SK-N-SH (cell line): ENCODE measurements at regions not wholly inside any gene's neighbourhood (a gene's known extent, or its start where the extent isn't known, plus 50 kb on each side); places are given as distances from the start of the nearest gene placed in this dataset.

ENCODE experiments used
- CTCF ChIA-PET: fragments of 300-600, 350-600 bp; formaldehyde crosslinking; extraction: SDS; loops from one replicate; lab custom pipeline; 2021; lab: Yijun Ruan, JAX
- POLR2A ChIA-PET: fragments of 350-600 bp; sonication (Branson Sonifier 250); formaldehyde crosslinking; extraction: SDS; loops from one replicate; lab custom pipeline; 2020; ENCODE audit warnings: antibody characterized with exemption, inconsistent platforms; lab: Yijun Ruan, JAX
- DNase-seq: peaks from one replicate; pipeline ENCODE4 v3.0.0; 2012
- H2AFZ ChIP-seq: fragments of 200-600 bp; sonication (generic); 2 replicates; pipeline ENCODE4 v1.8.1; 2016; ENCODE audit warnings: antibody characterized with exemption, mild to moderate bottlenecking, low read depth
- H3F3A ChIP-seq: fragments of 200-600 bp; sonication (generic); replicated peaks from 2 replicates; pipeline ENCODE3; 2016; ENCODE audit warnings: antibody characterized with exemption, mild to moderate bottlenecking; ENCODE audit not compliant: insufficient read depth
- H3K27ac ChIP-seq, 2 experiments: fragments of 200-500 bp in 1 of 2; fragments of 200-600 bp in 1 of 2; sonication (Bioruptor generic) in 1 of 2; sonication (generic), shearing (Covaris generic) in 1 of 2; 2 replicates each; pipeline versions ENCODE4 v1.5.1 to v1.6.1; 2014 to 2016; ENCODE audit warnings: low read depth in 2 of 2, inconsistent platforms in 1 of 2, low read length in 1 of 2, mild to moderate bottlenecking in 1 of 2, mixed read lengths in 1 of 2
- H3K27me3 ChIP-seq: fragments of 200-600 bp; sonication (generic), shearing (Covaris generic); 2 replicates; pipeline ENCODE4 v1.6.1; 2016; ENCODE audit warnings: mixed run types; ENCODE audit not compliant: insufficient read depth
- H3K36me3 ChIP-seq, 2 experiments: fragments of 200-500 bp in 1 of 2; fragments of 200-600 bp in 1 of 2; sonication (Bioruptor generic) in 1 of 2; sonication (generic) in 1 of 2; replicated peaks in 1 of 2; 2 replicates each; pipeline versions ENCODE3 to v1.5.1; 2014 to 2016; ENCODE audit warnings: low read length in 1 of 2, mild to moderate bottlenecking in 1 of 2; ENCODE audit not compliant: insufficient read depth in 2 of 2, control insufficient read depth in 1 of 2
- H3K4me1 ChIP-seq, 2 experiments: fragments of 200-500 bp in 1 of 2; fragments of 200-600 bp in 1 of 2; sonication (Bioruptor generic) in 1 of 2; sonication (generic), shearing (Covaris generic) in 1 of 2; 2 replicates each; pipeline versions ENCODE4 v1.5.1 to v1.6.1; 2014 to 2016; ENCODE audit warnings: low read depth in 1 of 2, low read length in 1 of 2, mixed run types in 1 of 2; ENCODE audit not compliant: insufficient read depth in 2 of 2, control insufficient read depth in 1 of 2
- H3K4me2 ChIP-seq: fragments of 200-600 bp; sonication (generic), shearing (Covaris generic); 2 replicates; pipeline ENCODE4 v1.6.1; 2017; ENCODE audit warnings: mixed run types
- H3K4me3 ChIP-seq, 2 experiments: fragments of 200-500 bp in 1 of 2; fragments of 200-600 bp in 1 of 2; sonication (Bioruptor generic) in 1 of 2; sonication (generic), shearing (Covaris generic) in 1 of 2; 2 replicates each; pipeline versions ENCODE4 v1.5.1 to v1.8.1; 2014 to 2016; ENCODE audit warnings: low read depth in 2 of 2, inconsistent platforms in 1 of 2, low read length in 1 of 2, mild to moderate bottlenecking in 1 of 2, mixed read lengths in 1 of 2, moderate library complexity in 1 of 2
- H3K79me2 ChIP-seq: fragments of 200-600 bp; sonication (generic); 2 replicates; pipeline ENCODE4 v1.8.1; 2017; ENCODE audit warnings: mild to moderate bottlenecking; ENCODE audit not compliant: insufficient read depth
- H3K9ac ChIP-seq: fragments of 200-600 bp; sonication (generic); 2 replicates; pipeline ENCODE4 v1.6.1; 2017; ENCODE audit warnings: mixed run types
- H3K9me2 ChIP-seq: fragments of 200-600 bp; sonication (generic); 2 replicates; pipeline ENCODE4 v1.6.1; 2017; ENCODE audit warnings: mixed run types
- H3K9me3 ChIP-seq: fragments of 200-600 bp; sonication (generic); 2 replicates; pipeline ENCODE4 v1.6.1; 2017; ENCODE audit warnings: mixed run types, mild to moderate bottlenecking, moderate library complexity
- H4K20me1 ChIP-seq: fragments of 200-600 bp; sonication (generic); 2 replicates; pipeline ENCODE4 v1.6.1; 2017; ENCODE audit warnings: mild to moderate bottlenecking, mixed run types; ENCODE audit not compliant: insufficient read depth
- CHD2 ChIP-seq: fragments of 150-350 bp; IDR thresholded peaks from 2 replicates; pipeline ENCODE4 v1.6.1; 2018; ENCODE audit warnings: low read length; ENCODE audit not compliant: partially characterized antibody
- FOSL2 ChIP-seq: IDR thresholded peaks from 2 replicates; pipeline ENCODE4 v1.4.0; 2012; ENCODE audit warnings: low read depth, mild to moderate bottlenecking, moderate library complexity, borderline replicate concordance
- FOXJ3 ChIP-seq: sonication (generic); formaldehyde crosslinking; IDR thresholded peaks from 2 replicates; pipeline ENCODE4 v1.5.1; 2020; ENCODE audit warnings: mild to moderate bottlenecking, missing genetic modification reagents
- GATA2 ChIP-seq: sonication (generic); formaldehyde crosslinking; IDR thresholded peaks from 2 replicates; pipeline ENCODE4 v1.5.0; 2020; ENCODE audit warnings: mild to moderate bottlenecking, missing genetic modification reagents
- MXI1 ChIP-seq: IDR thresholded peaks from 2 replicates; pipeline ENCODE4 v1.6.1; 2012; ENCODE audit warnings: mild to moderate bottlenecking, low read depth, low read length, improper control_type of control experiment
- NRF1 ChIP-seq: IDR thresholded peaks from 2 replicates; pipeline ENCODE4 v1.6.1; 2012; ENCODE audit warnings: low read depth, mild to moderate bottlenecking, low read length
- POLR2AphosphoS5 ChIP-seq: IDR thresholded peaks from 2 replicates; pipeline ENCODE4 v1.6.1; 2012; ENCODE audit warnings: low read depth, low read length
- RCOR1 ChIP-seq: fragments of 150-350 bp; IDR thresholded peaks from 2 replicates; pipeline ENCODE4 v1.6.1; 2017; ENCODE audit warnings: antibody characterized with exemption, low read length
- RXRA ChIP-seq: IDR thresholded peaks from 2 replicates; pipeline ENCODE4 v1.4.0; 2012; ENCODE audit warnings: low read depth, mild to moderate bottlenecking, borderline replicate concordance
- SMC3 ChIP-seq: IDR thresholded peaks from 2 replicates; pipeline ENCODE4 v1.6.1; 2012; ENCODE audit warnings: low read depth, low read length, improper control_type of control experiment
- WGBS: methylation state at CpG from one replicate; pipeline ENCODE4 v1.1.6; 2017; ENCODE audit warnings: low lambda C conversion rate; 5-methylcytosine and 5-hydroxymethylcytosine counted together
- TF ChIP-seq, protein P1 (sequence below): IDR thresholded peaks from 2 replicates; pipeline ENCODE4 v1.4.0; 2012; ENCODE audit warnings: low read depth
- TF ChIP-seq, protein P2 (sequence below): IDR thresholded peaks from 2 replicates; pipeline ENCODE4 v1.6.1; 2012; ENCODE audit warnings: mild to moderate bottlenecking, low read depth, low read length, moderate library complexity
- TF ChIP-seq, protein P3 (sequence below): IDR thresholded peaks from 2 replicates; pipeline ENCODE4; 2012
- TF ChIP-seq, protein P4 (sequence below): IDR thresholded peaks from 2 replicates; pipeline ENCODE4 v1.4.0; 2012; ENCODE audit warnings: low read depth, borderline replicate concordance
- TF ChIP-seq, protein P5 (sequence below): fragments of 150-350 bp; IDR thresholded peaks from 2 replicates; pipeline ENCODE4 v1.6.1; 2016; ENCODE audit warnings: mild to moderate bottlenecking, low read depth, low read length
- TF ChIP-seq, protein P6 (sequence below): IDR thresholded peaks from 2 replicates; pipeline ENCODE4 v1.4.0; 2012; ENCODE audit warnings: low read depth, borderline replicate concordance

DNA sequence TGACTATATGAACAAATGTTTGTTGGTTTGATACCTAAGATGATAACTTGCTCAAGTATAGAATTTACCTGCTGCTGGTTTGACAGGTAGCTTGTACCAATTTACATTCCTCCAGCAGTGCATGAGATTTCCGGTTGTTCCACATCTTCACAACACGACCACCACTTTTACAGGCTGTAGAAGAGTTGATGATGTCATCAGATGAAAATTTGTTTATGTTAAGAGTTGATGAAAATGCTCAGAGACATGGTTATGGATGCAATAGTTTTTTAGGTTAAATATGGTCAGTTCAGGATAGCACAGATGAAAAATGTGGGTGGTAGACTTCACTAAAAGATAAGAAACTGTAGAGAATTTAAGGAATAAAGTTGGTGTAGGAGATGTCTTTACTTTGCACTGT, 468.3 kb downstream of the PCDH18 start (continued):
- TF ChIP-seq RCOR1: no peak
- no peak for TF ChIP-seq POLR2AphosphoS5
- TF ChIP-seq, protein P1, sequence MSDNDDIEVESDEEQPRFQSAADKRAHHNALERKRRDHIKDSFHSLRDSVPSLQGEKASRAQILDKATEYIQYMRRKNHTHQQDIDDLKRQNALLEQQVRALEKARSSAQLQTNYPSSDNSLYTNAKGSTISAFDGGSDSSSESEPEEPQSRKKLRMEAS: no peak
- no peak for TF ChIP-seq SMC3
- TF ChIP-seq GATA2 (CRISPR knock-in tag): no peak

DNA sequence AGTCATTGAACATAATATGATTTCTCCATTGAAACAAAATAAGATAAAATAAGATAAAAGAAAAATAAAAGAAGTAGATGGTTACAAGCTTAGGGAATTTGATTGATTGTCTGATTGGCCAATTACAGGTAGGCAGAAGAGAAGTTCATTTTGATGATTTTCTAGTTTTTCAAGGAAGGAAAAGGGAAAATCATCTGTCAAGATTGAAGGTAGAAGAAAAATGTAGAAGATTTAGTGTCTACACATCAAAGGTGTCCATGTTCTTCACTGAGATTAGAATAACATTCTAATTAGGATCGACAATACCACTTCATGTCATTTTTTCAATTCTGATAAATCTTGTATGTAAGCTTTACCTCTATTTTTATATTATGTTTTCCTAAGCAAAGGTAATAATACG, 489.1 kb downstream of the PCDH18 start:
- no peak overlapping the region for H3K4me3 ChIP-seq
- POLR2A ChIA-PET: no interaction called here
- DNase-seq: no peak
- no peaks in the 10 kb centered on the region for H3K9me3 ChIP-seq
- H3K79me2 ChIP-seq: no peaks in the 10 kb centered on the region
- no peaks in the 10 kb centered on the region for H3K36me3 ChIP-seq
- no peak overlapping the region for H3K27ac ChIP-seq
- H4K20me1 ChIP-seq: no peaks in the 10 kb centered on the region
- H3K9me2 ChIP-seq: no peaks in the 10 kb centered on the region
- TF ChIP-seq, protein P1: no peak
- TF ChIP-seq RCOR1 (no peak), NRF1 (no peak)
- TF ChIP-seq, all 33 proteins: peak for 0
- WGBS: 76% methylated on average over 2 of the region's 2 CpGs
- H3K9ac ChIP-seq: no peak overlapping the region
- no peaks in the 10 kb centered on the region for H3F3A ChIP-seq
- H3K27me3 ChIP-seq: no peaks in the 10 kb centered on the region
- no peak overlapping the region for H3K4me2 ChIP-seq
- CTCF ChIA-PET: no interaction called here
- H2AFZ ChIP-seq: no peak overlapping the region
- H3K4me1 ChIP-seq: no peaks in the 10 kb centered on the region

DNA sequence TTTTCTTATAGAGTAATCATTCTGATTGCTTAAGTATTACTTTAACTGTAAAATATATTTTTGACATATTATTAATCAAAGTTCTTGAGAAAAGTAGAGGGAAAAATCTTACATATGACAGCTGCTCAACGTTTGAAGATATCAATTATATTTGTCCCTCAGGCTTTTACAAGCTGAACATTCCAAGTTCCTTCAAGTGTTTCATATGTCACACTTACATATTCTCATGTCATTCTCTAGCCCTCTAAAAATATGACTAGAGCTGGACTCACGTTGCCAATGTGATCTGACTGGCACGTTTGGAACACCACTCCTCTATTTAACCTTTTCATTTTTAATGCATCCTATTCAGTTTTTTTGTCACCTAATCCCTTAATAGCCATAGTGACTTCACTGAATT, 492.9 kb downstream of the PCDH18 start:
- Histone ChIP-seq H3K4me3 (no peak overlapping the region), H3K27me3 (no peaks in the 10 kb centered on the region), H3K9me2 (no peaks in the 10 kb centered on the region), H3F3A (no peaks in the 10 kb centered on the region), H3K36me3 (no peaks in the 10 kb centered on the region), H2AFZ (no peak overlapping the region), H3K27ac (no peak overlapping the region), H3K9ac (no peak overlapping the region), H3K9me3 (no peaks in the 10 kb centered on the region), H3K4me1 (no peaks in the 10 kb centered on the region), H3K4me2 (no peak overlapping the region), H4K20me1 (no peaks in the 10 kb centered on the region), H3K79me2 (no peaks in the 10 kb centered on the region)
- no peak for DNase-seq
- ChIA-PET POLR2A (no interaction called here), CTCF (interaction anchor here (0.7 to 1.5 kb wide), 2 partner anchors 11 to 44 kb away, joined by 3 read pairs; no protein-coding TSS in a partner anchor)
- WGBS: 12% methylated on average over 3 of the region's 3 CpGs
- TF ChIP-seq FOXJ3 (CRISPR knock-in tag) (no peak), MXI1 (no peak), RXRA (no peak), NRF1 (no peak), FOSL2 (no peak), CHD2 (no peak)
- TF ChIP-seq, protein P2, sequence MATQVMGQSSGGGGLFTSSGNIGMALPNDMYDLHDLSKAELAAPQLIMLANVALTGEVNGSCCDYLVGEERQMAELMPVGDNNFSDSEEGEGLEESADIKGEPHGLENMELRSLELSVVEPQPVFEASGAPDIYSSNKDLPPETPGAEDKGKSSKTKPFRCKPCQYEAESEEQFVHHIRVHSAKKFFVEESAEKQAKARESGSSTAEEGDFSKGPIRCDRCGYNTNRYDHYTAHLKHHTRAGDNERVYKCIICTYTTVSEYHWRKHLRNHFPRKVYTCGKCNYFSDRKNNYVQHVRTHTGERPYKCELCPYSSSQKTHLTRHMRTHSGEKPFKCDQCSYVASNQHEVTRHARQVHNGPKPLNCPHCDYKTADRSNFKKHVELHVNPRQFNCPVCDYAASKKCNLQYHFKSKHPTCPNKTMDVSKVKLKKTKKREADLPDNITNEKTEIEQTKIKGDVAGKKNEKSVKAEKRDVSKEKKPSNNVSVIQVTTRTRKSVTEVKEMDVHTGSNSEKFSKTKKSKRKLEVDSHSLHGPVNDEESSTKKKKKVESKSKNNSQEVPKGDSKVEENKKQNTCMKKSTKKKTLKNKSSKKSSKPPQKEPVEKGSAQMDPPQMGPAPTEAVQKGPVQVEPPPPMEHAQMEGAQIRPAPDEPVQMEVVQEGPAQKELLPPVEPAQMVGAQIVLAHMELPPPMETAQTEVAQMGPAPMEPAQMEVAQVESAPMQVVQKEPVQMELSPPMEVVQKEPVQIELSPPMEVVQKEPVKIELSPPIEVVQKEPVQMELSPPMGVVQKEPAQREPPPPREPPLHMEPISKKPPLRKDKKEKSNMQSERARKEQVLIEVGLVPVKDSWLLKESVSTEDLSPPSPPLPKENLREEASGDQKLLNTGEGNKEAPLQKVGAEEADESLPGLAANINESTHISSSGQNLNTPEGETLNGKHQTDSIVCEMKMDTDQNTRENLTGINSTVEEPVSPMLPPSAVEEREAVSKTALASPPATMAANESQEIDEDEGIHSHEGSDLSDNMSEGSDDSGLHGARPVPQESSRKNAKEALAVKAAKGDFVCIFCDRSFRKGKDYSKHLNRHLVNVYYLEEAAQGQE: no peak
- TF ChIP-seq, protein P3, sequence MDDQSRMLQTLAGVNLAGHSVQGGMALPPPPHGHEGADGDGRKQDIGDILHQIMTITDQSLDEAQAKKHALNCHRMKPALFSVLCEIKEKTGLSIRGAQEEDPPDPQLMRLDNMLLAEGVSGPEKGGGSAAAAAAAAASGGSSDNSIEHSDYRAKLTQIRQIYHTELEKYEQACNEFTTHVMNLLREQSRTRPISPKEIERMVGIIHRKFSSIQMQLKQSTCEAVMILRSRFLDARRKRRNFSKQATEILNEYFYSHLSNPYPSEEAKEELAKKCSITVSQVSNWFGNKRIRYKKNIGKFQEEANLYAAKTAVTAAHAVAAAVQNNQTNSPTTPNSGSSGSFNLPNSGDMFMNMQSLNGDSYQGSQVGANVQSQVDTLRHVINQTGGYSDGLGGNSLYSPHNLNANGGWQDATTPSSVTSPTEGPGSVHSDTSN: no peak
- TF ChIP-seq, protein P4, sequence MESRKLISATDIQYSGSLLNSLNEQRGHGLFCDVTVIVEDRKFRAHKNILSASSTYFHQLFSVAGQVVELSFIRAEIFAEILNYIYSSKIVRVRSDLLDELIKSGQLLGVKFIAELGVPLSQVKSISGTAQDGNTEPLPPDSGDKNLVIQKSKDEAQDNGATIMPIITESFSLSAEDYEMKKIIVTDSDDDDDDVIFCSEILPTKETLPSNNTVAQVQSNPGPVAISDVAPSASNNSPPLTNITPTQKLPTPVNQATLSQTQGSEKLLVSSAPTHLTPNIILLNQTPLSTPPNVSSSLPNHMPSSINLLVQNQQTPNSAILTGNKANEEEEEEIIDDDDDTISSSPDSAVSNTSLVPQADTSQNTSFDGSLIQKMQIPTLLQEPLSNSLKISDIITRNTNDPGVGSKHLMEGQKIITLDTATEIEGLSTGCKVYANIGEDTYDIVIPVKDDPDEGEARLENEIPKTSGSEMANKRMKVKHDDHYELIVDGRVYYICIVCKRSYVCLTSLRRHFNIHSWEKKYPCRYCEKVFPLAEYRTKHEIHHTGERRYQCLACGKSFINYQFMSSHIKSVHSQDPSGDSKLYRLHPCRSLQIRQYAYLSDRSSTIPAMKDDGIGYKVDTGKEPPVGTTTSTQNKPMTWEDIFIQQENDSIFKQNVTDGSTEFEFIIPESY: no peak
- TF ChIP-seq, protein P5, sequence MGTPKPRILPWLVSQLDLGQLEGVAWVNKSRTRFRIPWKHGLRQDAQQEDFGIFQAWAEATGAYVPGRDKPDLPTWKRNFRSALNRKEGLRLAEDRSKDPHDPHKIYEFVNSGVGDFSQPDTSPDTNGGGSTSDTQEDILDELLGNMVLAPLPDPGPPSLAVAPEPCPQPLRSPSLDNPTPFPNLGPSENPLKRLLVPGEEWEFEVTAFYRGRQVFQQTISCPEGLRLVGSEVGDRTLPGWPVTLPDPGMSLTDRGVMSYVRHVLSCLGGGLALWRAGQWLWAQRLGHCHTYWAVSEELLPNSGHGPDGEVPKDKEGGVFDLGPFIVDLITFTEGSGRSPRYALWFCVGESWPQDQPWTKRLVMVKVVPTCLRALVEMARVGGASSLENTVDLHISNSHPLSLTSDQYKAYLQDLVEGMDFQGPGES: no peak
- TF ChIP-seq, protein P6, sequence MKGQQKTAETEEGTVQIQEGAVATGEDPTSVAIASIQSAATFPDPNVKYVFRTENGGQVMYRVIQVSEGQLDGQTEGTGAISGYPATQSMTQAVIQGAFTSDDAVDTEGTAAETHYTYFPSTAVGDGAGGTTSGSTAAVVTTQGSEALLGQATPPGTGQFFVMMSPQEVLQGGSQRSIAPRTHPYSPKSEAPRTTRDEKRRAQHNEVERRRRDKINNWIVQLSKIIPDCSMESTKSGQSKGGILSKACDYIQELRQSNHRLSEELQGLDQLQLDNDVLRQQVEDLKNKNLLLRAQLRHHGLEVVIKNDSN: no peak
